NCI-H69 (cell line): ENCODE measurements at regions not wholly inside any gene's neighbourhood (a gene's known extent, or its start where the extent isn't known, plus 50 kb on each side); places are given as distances from the start of the nearest gene placed in this dataset.
A peak's percentile ranks its signal among the peaks of the same experiment; 100 is the strongest.

Experiments
- DNase-seq: peaks from one replicate; lab custom pipeline; 2025; lab: John Stamatoyannopoulos, UW

GRCh38 chr2:193566276-193566675, 1371.5 kb upstream of the TMEFF2 start:
- peak; percentile 17 for DNase-seq

GRCh38 chr2:193562031-193562430, 1367.3 kb upstream of the TMEFF2 start:
- no peak for DNase-seq

GRCh38 chr2:193561054-193561453, 1366.3 kb upstream of the TMEFF2 start:
- DNase-seq = no peak

GRCh38 chr2:193556766-193557470, 1362.2 kb upstream of the TMEFF2 start:
- peak; percentile 65 for DNase-seq

- no peak for DNase-seq
Observed at GRCh38 chr2:193549661-193550060, 1354.9 kb upstream of the TMEFF2 start.

- peak; percentile 82 for DNase-seq
Observed at GRCh38 chr2:193542762-193543161, 1348.0 kb upstream of the TMEFF2 start.

- peak; percentile 2 for DNase-seq
Observed at GRCh38 chr2:193539188-193539587, 1344.5 kb upstream of the TMEFF2 start.

- no peak for DNase-seq
Observed at GRCh38 chr2:193538061-193538460, 1343.3 kb upstream of the TMEFF2 start.

- no peak for DNase-seq
Observed at GRCh38 chr2:193537531-193537930, 1342.8 kb upstream of the TMEFF2 start.

- DNase-seq = no peak
Observed at GRCh38 chr2:193528458-193528857, 1333.7 kb upstream of the TMEFF2 start.

GRCh38 chr2:193527146-193527545, 1332.4 kb upstream of the TMEFF2 start:
- DNase-seq = no peak

- DNase-seq = no peak
Observed at GRCh38 chr2:193523662-193524061, 1328.9 kb upstream of the TMEFF2 start.

- DNase-seq = no peak
Observed at GRCh38 chr2:193521523-193521922, 1326.8 kb upstream of the TMEFF2 start.

- no peak for DNase-seq
Observed at GRCh38 chr2:193520709-193521458, 1326.2 kb upstream of the TMEFF2 start.

- no peak for DNase-seq
Observed at GRCh38 chr2:193518041-193518817, 1323.5 kb upstream of the TMEFF2 start.

- no peak for DNase-seq
Observed at GRCh38 chr2:193517615-193518014, 1322.9 kb upstream of the TMEFF2 start.

- no peak for DNase-seq
Observed at GRCh38 chr2:193506035-193506434, 1311.3 kb upstream of the TMEFF2 start.

- DNase-seq = no peak
Observed at GRCh38 chr2:193505620-193506019, 1310.9 kb upstream of the TMEFF2 start.

GRCh38 chr2:193502363-193503035, 1307.8 kb upstream of the TMEFF2 start:
- DNase-seq = no peak

- DNase-seq = no peak
Observed at GRCh38 chr2:193496786-193497185, 1302.1 kb upstream of the TMEFF2 start.

GRCh38 chr2:193482557-193482956, 1287.8 kb upstream of the TMEFF2 start:
- no peak for DNase-seq

- no peak for DNase-seq
Observed at GRCh38 chr2:193480187-193480586, 1285.5 kb upstream of the TMEFF2 start.
